Stimulated activated naive CD8-positive, alpha-beta T cell treated with anti-CD3 and anti-CD28 coated beads, Interleukin-15, amount 100 ng/mL, for 72 hours (primary cell): ENCODE measurements at regions not wholly inside any gene's neighbourhood (a gene's known extent, or its start where the extent isn't known, plus 50 kb on each side); places are given as distances from the start of the nearest gene placed in this dataset.
"Not testable (repeated sequence)": the region's sequence is repeated elsewhere in the genome, so short reads cannot be mapped to it uniquely, and the experiment has no call there.

Experiments used
- ATAC-seq: fragments of 150-1000 bp; cut with Tn5 transposase; 2 replicates; pipeline ENCODE4 v1.10.0; 2021; ENCODE audit warnings: mild to moderate bottlenecking, moderate library complexity
- DNase-seq, 2 donors: peaks; one replicate each; pipeline ENCODE4 v3.0.0; 2021 to 2022
- H3K27ac Mint-ChIP-seq, 2 donors: one replicate each; pipeline ENCODE4 v1.8.0; 2022; ENCODE audit warnings: mild to moderate bottlenecking in 2 of 2, mixed read lengths in 2 of 2, moderate library complexity in 2 of 2
- H3K27me3 Mint-ChIP-seq: one replicate; pipeline ENCODE4 v1.8.0; 2022; ENCODE audit warnings: mixed read lengths
- H3K4me1 Mint-ChIP-seq: one replicate; pipeline ENCODE4 v1.8.0; 2022; ENCODE audit warnings: mild to moderate bottlenecking, mixed read lengths
- H3K4me3 Mint-ChIP-seq, 2 donors: one replicate each; pipeline ENCODE4 v1.8.0; 2022; ENCODE audit warnings: mild to moderate bottlenecking in 2 of 2, mixed read lengths in 2 of 2, moderate library complexity in 1 of 2
- H3K9me3 Mint-ChIP-seq, 2 donors: one replicate each; pipeline ENCODE4 v1.8.0; 2022; ENCODE audit warnings: mixed read lengths in 2 of 2

DNA sequence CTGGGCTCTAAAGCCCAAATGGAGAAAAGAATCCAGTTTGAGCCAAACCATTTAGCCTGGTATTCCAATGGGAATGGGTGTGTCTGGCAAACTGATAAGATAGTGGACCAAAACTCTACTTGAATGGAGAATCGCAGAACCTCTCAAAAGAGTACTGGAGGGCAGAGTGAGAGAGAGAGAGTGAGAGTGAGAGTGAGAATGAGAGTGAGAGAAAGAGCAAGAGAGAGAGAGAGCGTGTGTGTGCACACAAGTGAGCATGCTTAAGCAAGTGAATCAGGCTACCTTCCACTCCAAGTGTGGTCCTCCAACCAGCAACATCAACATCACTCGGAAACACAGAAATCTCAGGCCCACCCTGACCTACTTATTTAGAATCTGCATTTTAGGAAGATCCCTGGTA is 58.8 kb downstream of the UQCRFS1 start:
- no peak overlapping the region for H3K27ac Mint-ChIP-seq
- DNase-seq: no peak
- no peak overlapping the region for H3K4me3 Mint-ChIP-seq
- H3K4me1 Mint-ChIP-seq: no peaks in the 10 kb centered on the region
- H3K9me3 Mint-ChIP-seq: peaks cover 33 to 46% of the 10 kb centered on the region in 2 donors
- ATAC-seq: no peak
- H3K27me3 Mint-ChIP-seq: no peaks in the 10 kb centered on the region

DNA sequence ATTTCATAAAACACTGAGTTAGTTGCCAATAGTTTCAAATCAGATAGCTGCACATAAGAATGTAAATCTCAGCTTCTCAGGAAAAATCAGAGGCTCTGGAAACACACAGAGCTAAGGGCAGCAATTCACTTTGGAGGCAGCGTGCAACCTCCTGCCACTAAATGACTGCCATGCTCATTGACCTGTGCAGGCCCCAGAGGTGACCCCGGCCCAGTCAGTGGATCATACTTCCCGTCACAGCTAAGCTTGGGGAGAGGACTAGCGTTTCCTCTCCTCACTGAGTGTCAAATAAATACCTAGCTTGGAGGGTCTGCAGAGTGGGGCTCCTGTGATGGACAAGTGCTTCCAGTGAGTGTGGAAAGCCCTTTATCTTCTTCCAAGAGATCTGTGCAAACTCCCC is 67.2 kb downstream of the UQCRFS1 start:
- ATAC-seq (no peak), DNase-seq (no peak)
- Mint-ChIP-seq H3K4me1 (no peaks in the 10 kb centered on the region), H3K27ac (no peak overlapping the region), H3K4me3 (no peak overlapping the region), H3K27me3 (peaks cover 9% of the 10 kb centered on the region), H3K9me3 (peaks cover under 1 to 18% of the 10 kb centered on the region in 2 donors)

DNA sequence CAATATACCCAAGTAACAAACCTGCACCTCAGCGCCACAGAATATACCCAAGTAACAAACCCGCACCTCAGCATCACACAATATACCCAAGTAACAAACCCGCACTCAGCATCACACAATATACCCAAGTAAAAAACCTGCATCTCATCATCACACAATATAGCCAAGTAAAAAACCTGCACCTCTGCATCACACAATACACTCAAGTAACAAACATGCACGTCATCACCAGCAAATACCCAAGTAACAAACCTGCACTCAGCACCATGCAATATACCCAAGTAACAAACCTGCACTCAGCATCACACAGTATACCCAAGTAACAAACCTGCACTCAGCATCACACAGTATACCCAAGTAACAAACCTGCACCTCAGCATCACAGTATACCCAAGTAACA is 69.8 kb downstream of the UQCRFS1 start:
- ATAC-seq (no peak), DNase-seq (no peak)
- Mint-ChIP-seq H3K9me3 (peaks cover 19 to 37% of the 10 kb centered on the region in 2 donors), H3K27me3 (peaks cover 9% of the 10 kb centered on the region), H3K4me3 (no peak overlapping the region), H3K4me1 (no peaks in the 10 kb centered on the region), H3K27ac (no peak overlapping the region)

DNA sequence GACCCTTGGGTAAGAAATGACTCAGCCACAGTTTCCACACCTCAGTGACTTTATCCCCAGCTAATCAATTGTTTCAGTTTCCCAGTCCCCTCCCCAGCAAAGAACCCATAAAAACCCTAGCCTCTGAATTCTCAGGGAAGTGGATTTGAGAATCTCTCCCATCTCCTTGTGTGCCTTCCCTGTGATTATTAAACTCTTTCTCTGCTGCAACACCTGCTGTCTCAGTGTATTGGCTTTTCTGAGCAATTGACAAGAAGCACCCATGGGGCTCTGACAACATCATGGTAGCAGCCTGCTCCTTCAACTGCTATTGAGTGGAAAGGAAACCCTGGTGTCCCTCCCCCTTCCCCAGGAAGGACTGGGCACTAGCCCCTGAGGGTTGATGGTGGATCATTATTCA is 73.7 kb downstream of the UQCRFS1 start:
- Mint-ChIP-seq H3K4me1 (no peaks in the 10 kb centered on the region), H3K27ac (peak overlapping the region in 1 of 2 donors; percentile 46), H3K27me3 (peaks cover under 1% of the 10 kb centered on the region), H3K9me3 (peaks cover 34 to 69% of the 10 kb centered on the region in 2 donors), H3K4me3 (no peak overlapping the region)
- ATAC-seq (no peak), DNase-seq (no peak)

GRCh38 chr19:29138206-29138605 is 74.7 kb downstream of the UQCRFS1 start:
- H3K4me3 Mint-ChIP-seq, H3K4me1 Mint-ChIP-seq, H3K27ac Mint-ChIP-seq, H3K27me3 Mint-ChIP-seq, ATAC-seq, DNase-seq: not testable (repeated sequence)
- peaks cover 41 to 76% of the 10 kb centered on the region in 2 donors for H3K9me3 Mint-ChIP-seq

GRCh38 chr19:29131456-29131855 is 81.5 kb downstream of the UQCRFS1 start:
- H3K4me1 Mint-ChIP-seq: no peaks in the 10 kb centered on the region
- peaks cover 7% of the 10 kb centered on the region for H3K27me3 Mint-ChIP-seq
- ATAC-seq: no peak
- no peak for DNase-seq
- no peak overlapping the region for H3K27ac Mint-ChIP-seq
- H3K9me3 Mint-ChIP-seq: peaks cover 23 to 25% of the 10 kb centered on the region in 2 donors
- H3K4me3 Mint-ChIP-seq: no peak overlapping the region

DNA sequence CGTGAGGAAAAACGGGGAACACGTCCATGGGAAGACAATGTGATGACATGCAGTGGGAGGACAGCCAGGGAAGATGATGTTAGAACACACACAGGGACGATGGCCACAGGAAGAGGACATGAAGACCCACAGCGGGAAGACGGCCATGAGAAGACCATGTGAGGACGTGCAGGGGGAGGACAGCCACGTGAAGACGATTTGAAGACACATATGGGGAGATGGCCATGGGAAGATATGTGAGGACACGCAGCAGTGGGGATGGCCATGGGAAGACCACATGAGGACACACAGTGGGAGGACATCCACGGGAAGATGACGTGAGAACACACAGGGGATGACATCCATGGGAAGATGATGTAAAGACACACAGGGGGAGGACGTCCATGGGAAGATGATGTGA is 83.8 kb downstream of the UQCRFS1 start:
- Mint-ChIP-seq H3K27ac (no peak overlapping the region), H3K4me1 (no peaks in the 10 kb centered on the region), H3K27me3 (peaks cover 7% of the 10 kb centered on the region), H3K9me3 (peaks cover 6 to 7% of the 10 kb centered on the region in 2 donors), H3K4me3 (no peak overlapping the region)
- DNase-seq: no peak
- no peak for ATAC-seq

DNA sequence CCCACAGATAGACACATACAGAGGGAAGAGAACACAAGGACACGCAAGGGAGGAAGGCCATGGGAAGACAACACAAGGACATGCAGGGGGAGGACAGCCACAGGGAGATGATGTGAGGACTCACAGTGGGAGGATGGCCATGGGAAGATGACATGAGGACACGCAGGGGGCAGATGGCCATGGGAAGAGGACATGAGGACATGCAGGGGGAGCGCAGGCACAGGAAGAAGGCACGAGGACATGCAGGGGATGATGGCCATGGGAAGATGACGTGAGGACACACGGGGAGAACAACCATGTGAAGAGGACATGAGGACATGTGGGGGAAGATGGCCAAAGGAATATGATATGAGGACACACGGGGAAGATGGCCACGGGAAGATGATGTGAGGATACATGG is 84.7 kb downstream of the UQCRFS1 start:
- H3K4me3 Mint-ChIP-seq: no peak overlapping the region
- H3K9me3 Mint-ChIP-seq: peaks cover 5 to 8% of the 10 kb centered on the region in 2 donors
- no peaks in the 10 kb centered on the region for H3K4me1 Mint-ChIP-seq
- peaks cover 7% of the 10 kb centered on the region for H3K27me3 Mint-ChIP-seq
- ATAC-seq (no peak), DNase-seq (no peak)
- no peak overlapping the region for H3K27ac Mint-ChIP-seq

GRCh38 chr19:29122185-29122584 is 90.8 kb downstream of the UQCRFS1 start:
- Mint-ChIP-seq H3K9me3 (peaks cover 5 to 16% of the 10 kb centered on the region in 2 donors), H3K4me1 (no peaks in the 10 kb centered on the region), H3K27ac (no peak overlapping the region), H3K4me3 (no peak overlapping the region), H3K27me3 (peaks cover 14% of the 10 kb centered on the region)
- no peak for DNase-seq
- no peak for ATAC-seq

DNA sequence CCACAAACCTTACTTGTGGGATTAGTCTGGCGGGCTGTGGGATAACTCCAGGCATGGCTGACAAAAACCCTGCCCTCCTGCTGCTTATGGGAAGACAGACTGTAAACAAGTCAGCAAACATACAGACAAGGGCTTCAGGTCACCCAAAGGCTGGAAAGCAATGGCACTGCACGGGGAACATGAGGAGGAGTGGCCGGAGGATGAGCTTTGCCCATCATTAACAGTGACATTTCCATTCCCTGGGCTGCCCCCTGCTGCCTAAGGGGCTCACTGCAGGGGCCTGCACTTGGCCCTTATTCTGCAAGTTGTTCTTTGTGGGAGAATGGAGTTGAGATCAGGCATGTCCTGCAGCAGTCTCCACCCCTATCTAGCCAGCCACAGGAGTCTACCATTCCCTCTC is 91.3 kb downstream of the UQCRFS1 start:
- DNase-seq: no peak
- H3K27me3 Mint-ChIP-seq: peaks cover 14% of the 10 kb centered on the region
- H3K4me3 Mint-ChIP-seq: no peak overlapping the region
- no peak for ATAC-seq
- H3K4me1 Mint-ChIP-seq: no peaks in the 10 kb centered on the region
- H3K9me3 Mint-ChIP-seq: peaks cover 5 to 16% of the 10 kb centered on the region in 2 donors
- H3K27ac Mint-ChIP-seq: no peak overlapping the region

DNA sequence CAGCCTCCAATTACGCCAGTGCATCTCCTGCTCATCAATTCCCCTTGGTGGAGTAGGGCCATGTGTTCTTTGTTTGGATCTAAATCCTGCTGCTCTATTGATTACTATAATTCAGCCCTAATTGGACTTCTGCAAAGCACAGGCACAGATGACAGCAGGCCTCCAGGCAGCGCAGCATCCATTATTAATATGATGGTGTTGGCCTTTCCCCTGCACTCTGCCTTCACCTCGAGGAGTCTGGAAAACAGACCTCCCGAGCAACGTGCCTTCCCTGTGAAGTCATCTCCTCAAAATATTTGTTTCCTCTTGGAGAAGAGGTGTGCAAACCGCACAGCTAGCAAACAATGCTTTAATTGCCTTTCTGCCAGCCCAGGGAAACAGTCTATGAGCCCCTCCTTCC is 92.5 kb downstream of the UQCRFS1 start:
- DNase-seq (no peak), ATAC-seq (no peak)
- peaks cover 14% of the 10 kb centered on the region for H3K27me3 Mint-ChIP-seq
- H3K9me3 Mint-ChIP-seq: peaks cover 5 to 16% of the 10 kb centered on the region in 2 donors
- no peaks in the 10 kb centered on the region for H3K4me1 Mint-ChIP-seq
- no peak overlapping the region for H3K27ac Mint-ChIP-seq
- no peak overlapping the region for H3K4me3 Mint-ChIP-seq

- ATAC-seq (no peak), DNase-seq (no peak)
- H3K9me3 Mint-ChIP-seq: peaks cover 5 to 16% of the 10 kb centered on the region in 2 donors
- H3K27ac Mint-ChIP-seq: no peak overlapping the region
- H3K4me3 Mint-ChIP-seq: no peak overlapping the region
- no peaks in the 10 kb centered on the region for H3K4me1 Mint-ChIP-seq
- H3K27me3 Mint-ChIP-seq: peaks cover 14% of the 10 kb centered on the region
These were observed 93.4 kb downstream of the UQCRFS1 start for GRCh38 chr19:29119590-29119989.

GRCh38 chr19:29118389-29118788 is 94.6 kb downstream of the UQCRFS1 start:
- H3K9me3 Mint-ChIP-seq: peaks cover under 1 to 10% of the 10 kb centered on the region in 2 donors
- peak overlapping the region in 1 of 2 donors; percentile 38 for H3K27ac Mint-ChIP-seq
- H3K4me1 Mint-ChIP-seq: no peaks in the 10 kb centered on the region

DNA sequence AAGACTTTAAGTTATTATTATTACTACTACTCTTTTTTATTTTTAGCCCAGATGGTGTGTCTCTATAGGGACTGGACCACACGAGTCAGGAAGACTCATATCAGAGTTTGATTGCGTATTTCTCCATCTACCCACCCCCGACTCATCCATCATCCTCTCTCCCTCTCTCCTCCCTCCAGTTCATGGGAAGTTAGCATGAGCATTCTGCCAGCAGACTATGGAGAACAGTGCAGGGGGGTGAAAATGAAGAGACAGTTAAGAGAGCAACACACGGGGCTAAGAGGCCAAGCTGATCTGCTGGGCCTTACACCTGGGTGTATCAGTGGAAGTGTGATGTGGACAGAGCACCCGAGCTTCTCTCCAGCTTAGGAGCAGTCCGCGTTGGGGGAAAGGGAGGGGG is 95.0 kb downstream of the UQCRFS1 start:
- H3K9me3 Mint-ChIP-seq: peaks cover 0 to 5% of the 10 kb centered on the region in 2 donors
- no peaks in the 10 kb centered on the region for H3K4me1 Mint-ChIP-seq
- H3K4me3 Mint-ChIP-seq: no peak overlapping the region
- peaks cover 13% of the 10 kb centered on the region for H3K27me3 Mint-ChIP-seq
- DNase-seq (no peak), ATAC-seq (no peak)
- peak overlapping the region in 1 of 2 donors; percentile 38 for H3K27ac Mint-ChIP-seq

More at GRCh38 chr19:29118389-29118788, 94.6 kb downstream of the UQCRFS1 start:
- DNase-seq: no peak
- no peak for ATAC-seq
- Mint-ChIP-seq H3K4me3 (no peak overlapping the region), H3K27me3 (peaks cover 14% of the 10 kb centered on the region)

DNA sequence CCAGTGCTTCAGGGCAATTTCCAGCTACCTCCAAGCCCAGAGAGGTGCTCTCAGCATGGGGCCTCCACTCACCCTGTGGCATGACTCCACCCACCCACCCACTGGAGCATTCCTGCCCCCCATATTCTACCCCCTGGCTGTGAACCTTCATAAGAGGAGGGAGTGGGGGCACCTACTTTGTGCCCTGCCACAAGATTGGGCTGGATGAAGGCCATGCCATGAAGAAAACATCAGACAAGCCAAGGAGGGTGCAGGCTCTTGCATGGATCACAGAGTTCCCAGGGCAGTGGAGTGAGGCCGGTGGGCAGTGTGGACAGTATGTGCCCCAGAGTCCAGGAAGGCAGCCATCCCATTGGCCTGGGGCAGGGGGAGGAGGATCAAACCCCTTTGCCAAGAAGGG is 97.8 kb downstream of the UQCRFS1 start:
- no peaks in the 10 kb centered on the region for H3K4me1 Mint-ChIP-seq
- H3K27ac Mint-ChIP-seq: no peak overlapping the region
- H3K9me3 Mint-ChIP-seq: no peaks in the 10 kb centered on the region
- no peak overlapping the region for H3K4me3 Mint-ChIP-seq
- DNase-seq: no peak
- H3K27me3 Mint-ChIP-seq: peaks cover 7% of the 10 kb centered on the region
- no peak for ATAC-seq

DNA sequence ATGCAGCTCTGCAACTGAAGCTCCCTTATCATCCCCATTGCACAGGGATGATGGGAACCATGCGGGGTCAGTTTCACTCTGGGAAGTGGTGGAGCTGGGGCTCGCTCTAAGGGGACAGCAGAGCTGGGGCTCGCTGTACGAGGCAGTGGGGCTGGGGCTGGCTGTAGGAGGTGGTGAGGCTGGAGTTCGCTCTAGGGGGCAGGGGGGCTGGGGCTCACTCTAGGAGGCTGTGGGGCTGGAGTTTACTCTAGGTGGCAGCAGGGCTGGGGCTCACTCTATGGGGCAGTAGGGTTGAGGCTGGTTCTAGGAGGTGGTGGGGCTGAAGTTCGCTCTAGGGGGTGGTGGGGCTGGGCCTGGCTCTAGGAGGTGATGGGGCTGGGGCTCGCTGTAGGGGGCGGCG is 99.1 kb downstream of the UQCRFS1 start:
- H3K27ac Mint-ChIP-seq: no peak overlapping the region
- H3K4me1 Mint-ChIP-seq: no peaks in the 10 kb centered on the region
- no peak for DNase-seq
- ATAC-seq: peak; percentile 28
- no peak overlapping the region for H3K4me3 Mint-ChIP-seq
- H3K27me3 Mint-ChIP-seq: no peaks in the 10 kb centered on the region
- H3K9me3 Mint-ChIP-seq: no peaks in the 10 kb centered on the region

DNA sequence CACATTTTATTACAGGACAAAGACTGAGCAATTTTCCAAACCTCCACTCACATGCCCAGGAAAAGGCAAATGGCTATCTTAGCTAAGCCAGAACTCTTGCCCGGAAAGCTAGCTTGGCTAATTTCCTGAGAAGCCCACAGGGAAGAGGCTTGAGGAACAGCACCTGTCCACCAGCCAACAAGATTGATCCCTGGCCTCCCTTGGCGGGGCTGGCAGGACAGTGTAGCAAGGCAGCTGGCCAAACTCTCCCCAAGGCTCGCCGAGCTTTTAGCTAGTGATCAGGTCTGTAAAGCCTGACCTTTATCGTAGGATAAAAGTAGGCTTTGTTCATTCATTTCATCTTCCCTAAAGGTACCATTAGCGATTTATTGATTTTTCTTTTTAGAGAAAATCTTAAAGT is 101.4 kb downstream of the UQCRFS1 start:
- H3K27me3 Mint-ChIP-seq: no peaks in the 10 kb centered on the region
- no peak overlapping the region for H3K27ac Mint-ChIP-seq
- no peaks in the 10 kb centered on the region for H3K4me1 Mint-ChIP-seq
- DNase-seq (no peak), ATAC-seq (no peak)
- no peaks in the 10 kb centered on the region for H3K9me3 Mint-ChIP-seq
- no peak overlapping the region for H3K4me3 Mint-ChIP-seq
